GM08714 (cell line): ENCODE measurements at regions not wholly inside any gene's neighbourhood (a gene's known extent, or its start where the extent isn't known, plus 50 kb on each side); places are given as distances from the start of the nearest gene placed in this dataset.
"Not testable (repeated sequence)": the region's sequence is repeated elsewhere in the genome, so short reads cannot be mapped to it uniquely, and the experiment has no call there.

ENCODE experiments used
- H3K4me3 ChIP-seq: fragments of 200-500 bp; sonication (Bioruptor generic); 2 replicates; pipeline ENCODE4 v1.5.1; 2014; ENCODE audit warnings: mild to moderate bottlenecking, low read length, inconsistent platforms
- ZNF274 ChIP-seq: IDR thresholded peaks from 2 replicates; pipeline ENCODE4 v1.6.1; 2012; ENCODE audit warnings: mild to moderate bottlenecking, low read depth, low read length

DNA sequence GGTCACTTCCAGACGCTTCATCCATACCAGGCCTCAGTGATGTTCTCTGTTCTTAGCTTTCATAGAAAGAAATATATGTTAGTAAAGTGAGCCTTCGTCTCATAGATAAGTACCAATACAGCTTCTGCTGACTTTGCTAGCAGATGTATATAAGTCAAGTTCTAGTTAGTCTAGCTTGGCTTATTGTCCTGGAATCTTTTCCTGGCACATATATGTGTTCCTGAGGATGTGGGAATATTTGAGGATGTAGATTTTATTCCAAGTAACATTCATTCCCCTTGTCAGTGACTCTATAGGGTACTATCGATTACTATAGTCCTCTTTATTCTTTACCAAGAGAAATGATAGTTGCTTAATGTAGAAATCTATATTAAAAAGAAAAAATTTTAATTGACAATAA, 135.2 kb upstream of the FAM9C start:
- no peak for TF ChIP-seq ZNF274

DNA sequence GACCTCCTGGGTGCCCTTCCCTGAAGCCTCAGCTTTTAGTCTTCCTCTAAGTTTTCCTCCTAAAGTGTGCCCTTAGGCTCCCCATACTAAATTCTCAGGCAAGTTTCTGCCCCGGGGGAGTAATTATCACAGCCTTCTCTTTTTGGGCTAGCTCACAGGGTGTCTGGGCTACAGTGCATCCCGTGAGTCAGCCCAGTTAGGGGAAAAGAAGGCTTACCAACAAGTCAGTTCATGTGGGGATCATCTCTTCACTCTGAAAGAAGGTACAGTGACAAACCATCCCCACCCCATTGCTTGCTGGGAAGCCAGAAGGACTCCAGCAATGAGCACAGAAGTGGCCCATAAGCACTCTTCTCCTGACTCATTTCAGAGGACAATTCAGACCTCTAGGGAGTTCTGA, 134.7 kb upstream of the FAM9C start:
- H3K4me3 ChIP-seq: no peak overlapping the region
- TF ChIP-seq ZNF274: no peak

More for the DNA sequence above, 135.2 kb upstream of the FAM9C start:
- no peak overlapping the region for H3K4me3 ChIP-seq

DNA sequence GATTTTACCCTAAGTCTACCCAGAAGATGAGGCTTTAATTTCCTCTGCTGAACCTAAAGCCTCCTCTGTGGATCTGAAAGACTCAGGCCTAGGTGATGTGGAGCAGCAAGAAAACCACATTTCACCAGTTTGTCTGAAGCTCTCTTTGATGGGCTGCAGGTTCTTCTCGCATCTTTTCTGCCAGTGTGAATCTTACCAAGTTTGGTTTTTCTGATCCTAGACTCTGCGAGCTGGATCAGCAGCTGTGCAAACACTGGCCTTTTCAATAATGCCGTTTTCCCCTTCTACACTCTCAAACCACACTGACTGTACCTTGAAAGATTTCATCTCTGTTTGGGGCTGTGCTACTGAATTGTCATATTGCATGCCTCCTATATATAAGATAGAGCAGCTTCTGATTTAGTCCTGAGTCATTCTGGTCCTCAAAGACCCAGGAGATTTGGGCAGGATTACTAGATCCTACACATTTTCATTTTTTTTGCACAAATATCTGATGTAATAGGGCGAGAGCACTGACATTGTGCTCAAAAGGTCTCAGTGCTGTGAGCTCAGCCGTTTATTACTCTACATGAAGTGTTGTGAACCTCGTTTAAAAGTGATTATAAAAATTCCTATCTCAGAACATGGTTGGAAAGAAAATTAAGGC, 133.6 kb upstream of the FAM9C start:
- no peak for TF ChIP-seq ZNF274
- H3K4me3 ChIP-seq: no peak overlapping the region

DNA sequence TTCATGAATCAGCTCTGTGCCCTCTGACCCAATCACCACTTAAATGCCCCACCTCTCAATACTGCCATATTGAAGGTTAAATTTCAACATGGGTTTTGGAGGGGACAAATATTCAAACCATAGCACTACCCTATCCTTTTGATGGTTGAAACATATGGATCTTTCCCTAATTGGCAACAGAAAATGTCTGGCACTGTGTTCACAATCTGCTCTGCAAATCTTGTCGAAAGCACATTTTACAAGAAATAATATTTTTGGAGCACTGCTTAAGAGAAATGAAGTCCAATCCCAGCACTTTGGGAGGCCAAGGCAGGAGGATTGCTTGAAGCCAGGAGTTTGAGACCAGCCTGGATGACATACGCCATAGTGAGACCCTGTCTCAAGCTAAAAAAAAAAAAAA, 130.6 kb upstream of the FAM9C start:
- TF ChIP-seq ZNF274: no peak
- H3K4me3 ChIP-seq: no peak overlapping the region

DNA sequence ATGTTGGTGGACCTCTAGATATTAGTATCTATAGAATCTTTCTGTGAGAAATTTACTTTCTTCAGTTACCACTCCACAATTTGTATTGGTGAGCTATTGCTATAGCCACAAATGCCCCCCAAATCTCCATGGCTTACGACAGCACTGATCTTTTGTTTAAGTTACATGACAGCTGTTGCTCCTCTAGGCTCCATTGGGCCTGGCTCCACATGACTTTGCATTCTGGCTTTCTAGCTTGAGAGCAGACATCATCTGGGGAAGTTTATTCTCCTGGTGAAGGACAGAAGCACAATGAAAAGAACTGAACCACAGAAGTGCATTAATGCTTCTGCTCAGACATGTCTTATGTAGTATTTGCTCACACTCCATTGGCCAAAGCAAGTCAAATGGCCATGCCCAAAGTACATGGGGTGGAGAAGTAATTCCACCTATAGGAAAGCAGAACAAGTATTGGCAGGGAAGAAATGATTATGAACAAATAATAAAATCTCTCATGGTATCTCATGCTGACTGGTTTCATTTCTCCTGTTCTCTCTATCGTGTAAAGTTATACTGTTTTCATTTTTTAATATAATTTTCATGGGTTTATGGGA, 126.6 kb upstream of the FAM9C start:
- TF ChIP-seq ZNF274: no peak
- H3K4me3 ChIP-seq: no peak overlapping the region

DNA sequence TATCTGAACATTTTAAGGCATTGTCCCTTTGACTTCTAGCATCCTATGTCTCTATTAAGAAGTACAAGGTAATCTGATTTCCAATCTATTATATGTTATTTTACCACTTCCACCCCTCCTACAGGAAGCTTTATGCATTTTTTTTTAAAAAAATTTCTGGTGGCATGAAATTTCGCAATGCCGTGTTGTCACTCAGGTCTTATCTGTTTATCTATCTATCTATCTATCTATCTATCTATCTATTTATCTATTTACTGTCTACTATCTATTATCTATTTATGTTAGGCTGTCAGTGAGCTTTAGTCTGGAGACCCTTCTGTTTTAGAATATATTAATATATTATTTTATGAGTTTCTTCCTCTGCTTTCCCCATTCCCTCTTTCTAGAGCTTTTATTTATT, 125.3 kb upstream of the FAM9C start:
- no peak for TF ChIP-seq ZNF274
- no peak overlapping the region for H3K4me3 ChIP-seq

DNA sequence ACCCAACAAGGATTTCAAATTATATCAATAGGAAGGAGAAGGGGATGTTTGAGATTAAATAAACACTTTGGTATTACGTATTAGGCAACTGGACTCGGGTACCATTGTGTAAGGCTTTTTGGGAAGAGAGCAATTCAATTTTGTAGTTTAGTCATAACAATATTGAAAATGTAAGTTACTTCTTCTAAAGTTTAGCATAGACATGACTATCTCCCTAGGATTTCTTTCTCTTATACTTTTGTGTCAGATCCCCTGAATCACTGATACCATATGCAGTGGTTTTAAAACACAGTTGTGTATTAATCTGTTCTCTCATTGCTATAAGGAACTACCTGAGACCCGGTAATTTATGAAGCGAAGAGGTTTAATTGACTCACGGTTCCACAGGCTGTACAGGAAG, 123.8 kb upstream of the FAM9C start:
- TF ChIP-seq ZNF274: no peak

DNA sequence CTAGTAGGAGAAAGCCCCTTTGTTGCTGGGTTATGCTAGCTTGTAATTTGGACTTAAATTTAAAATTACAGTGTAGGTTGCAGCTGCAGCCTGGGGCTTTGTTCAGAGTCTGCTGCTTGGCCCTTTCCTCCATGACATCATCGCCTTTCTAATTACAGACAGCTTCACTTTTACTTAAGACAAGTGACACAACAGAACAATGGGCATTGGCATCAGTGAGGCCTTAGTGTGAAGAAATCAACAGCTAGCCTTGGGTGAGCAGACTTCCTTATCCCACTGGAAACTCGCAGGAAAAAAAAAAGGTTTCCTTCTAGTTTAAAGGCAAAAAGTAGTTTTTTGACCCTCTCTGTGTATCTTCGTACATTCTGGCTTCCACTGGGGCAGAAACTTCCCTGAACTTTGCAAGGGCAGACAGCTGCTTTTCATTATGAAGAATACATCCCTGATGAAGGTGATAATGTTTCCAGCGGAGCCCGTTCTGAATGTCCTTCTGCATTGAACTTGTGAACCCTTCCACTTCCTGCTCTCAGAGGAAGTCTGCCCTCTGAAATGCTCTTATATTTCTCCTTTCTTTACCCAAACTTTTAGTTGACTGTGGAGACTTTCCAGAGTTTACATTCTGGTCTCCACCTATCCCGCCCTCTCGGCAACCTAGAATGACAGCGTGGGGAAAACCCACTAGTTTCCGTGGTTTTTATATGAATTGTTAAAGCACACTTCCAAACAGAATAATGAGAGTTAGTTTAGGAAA, 123.2 kb upstream of the FAM9C start:
- no peak overlapping the region for H3K4me3 ChIP-seq
- TF ChIP-seq ZNF274: no peak

More for the DNA sequence above, 123.8 kb upstream of the FAM9C start:
- no peak overlapping the region for H3K4me3 ChIP-seq

DNA sequence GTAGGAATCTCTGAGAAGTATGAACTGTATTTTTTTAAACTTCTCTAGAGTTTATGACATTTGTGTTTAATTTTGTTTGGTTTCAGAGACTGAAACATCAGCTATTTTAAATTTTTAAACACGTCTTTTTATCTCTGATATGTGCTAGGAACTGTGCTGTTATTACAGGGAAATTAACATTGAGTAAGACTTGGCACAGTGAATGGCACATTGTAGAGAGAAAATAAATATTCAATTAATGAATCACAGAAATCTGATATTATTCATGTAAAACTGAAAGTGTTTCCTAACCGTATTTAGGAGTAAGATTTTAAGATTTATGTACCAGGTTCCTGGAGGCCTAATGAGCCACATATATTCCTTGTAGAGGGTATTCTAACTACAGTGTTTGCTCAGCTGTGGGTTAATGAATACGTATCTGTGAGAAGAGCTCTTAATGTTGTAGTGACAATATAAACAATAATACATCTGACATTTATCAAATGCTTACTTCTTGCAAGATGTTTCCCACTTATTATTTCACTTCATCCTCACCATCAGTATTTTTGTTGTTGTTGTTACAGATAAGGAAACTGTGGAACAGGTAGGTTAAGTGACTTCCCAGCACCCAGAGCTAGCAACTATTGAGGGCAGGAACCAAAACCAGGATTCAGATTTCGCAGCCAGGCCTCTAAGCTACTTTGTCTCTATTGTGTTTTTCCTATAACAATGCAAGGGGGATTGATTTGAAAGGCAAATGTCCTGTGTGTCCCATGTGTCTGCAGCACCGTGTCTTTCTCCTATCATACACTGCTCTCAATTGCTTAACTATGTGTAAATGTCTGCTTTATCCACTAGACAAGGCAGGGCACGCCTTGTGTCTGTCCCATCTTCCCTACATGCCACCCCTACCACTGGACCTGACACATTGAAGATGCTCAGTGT, 121.1 kb upstream of the FAM9C start:
- no peak for TF ChIP-seq ZNF274
- H3K4me3 ChIP-seq: no peak overlapping the region

DNA sequence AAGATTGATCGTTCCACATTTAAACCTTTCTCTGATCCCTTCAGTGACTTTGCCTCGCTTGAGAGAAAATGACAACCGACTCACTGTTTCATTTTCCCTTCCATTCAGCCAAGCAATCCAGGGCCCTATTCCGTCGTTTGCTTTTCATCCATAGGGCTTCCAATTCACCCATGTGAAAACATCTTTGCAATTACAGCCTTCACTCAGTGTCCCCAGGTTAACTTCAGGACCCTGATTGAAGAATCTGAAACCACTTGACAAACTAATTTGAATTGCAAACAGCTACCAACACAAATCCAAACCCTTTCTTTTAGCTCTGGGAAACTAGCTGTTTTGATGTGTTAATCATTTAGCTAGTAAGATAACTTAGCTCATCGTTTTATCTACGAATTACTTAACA, 120.2 kb upstream of the FAM9C start:
- peak overlapping the region; percentile 24; the same call in 1 of the 2 replicates for H3K4me3 ChIP-seq

DNA sequence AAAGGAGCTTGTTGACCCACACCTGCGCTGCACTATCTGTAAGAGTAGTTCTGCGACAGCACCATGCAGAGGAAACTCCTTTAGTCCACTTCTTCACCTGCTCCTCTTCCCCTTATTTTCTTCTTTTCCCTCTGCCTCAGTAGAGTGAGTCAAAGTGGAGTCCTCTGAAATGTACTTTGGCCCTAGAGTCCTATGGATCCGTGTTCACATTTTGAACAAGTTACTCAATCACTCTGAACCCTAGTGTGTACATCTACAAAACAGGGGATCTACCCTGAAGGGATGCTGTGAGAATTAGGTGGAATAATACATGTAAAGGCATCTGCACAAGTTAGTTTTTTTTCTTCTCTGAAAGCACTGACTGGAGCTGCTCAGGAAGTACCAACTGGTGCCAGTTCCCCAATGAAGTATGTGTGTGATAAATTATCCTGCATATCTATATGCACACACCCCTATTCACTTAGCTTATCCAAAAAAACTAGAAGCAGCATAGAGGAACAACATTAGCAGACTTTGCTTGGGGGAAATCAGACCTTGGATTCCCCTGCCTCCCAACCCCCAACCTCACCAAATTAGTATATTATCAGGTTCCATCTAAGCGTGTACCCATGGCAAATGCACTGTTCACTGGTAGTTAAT, 118.5 kb upstream of the FAM9C start:
- TF ChIP-seq ZNF274: no peak
- H3K4me3 ChIP-seq: no peak overlapping the region

More for the DNA sequence above, 120.2 kb upstream of the FAM9C start:
- no peak for TF ChIP-seq ZNF274

DNA sequence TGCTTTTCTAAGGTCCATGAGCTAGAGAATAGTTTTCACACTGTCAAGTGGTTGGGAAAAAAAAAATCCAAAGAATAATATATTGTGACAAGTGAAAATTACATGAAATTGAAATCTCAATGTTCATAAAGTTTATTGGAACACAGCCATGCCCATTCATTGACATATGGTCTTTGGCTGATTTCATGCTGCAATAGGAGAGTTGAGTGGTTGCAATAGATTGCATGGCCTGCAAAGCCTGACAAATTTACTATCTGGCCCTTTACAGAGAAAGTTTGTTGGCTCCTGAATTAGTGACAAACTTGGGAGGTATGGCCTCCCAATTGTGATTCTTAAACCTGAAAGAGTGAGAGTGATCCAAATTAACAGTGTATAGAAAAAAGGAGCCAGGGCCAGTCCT, 115.5 kb upstream of the FAM9C start:
- H3K4me3 ChIP-seq: no peak overlapping the region
- TF ChIP-seq ZNF274: no peak

DNA sequence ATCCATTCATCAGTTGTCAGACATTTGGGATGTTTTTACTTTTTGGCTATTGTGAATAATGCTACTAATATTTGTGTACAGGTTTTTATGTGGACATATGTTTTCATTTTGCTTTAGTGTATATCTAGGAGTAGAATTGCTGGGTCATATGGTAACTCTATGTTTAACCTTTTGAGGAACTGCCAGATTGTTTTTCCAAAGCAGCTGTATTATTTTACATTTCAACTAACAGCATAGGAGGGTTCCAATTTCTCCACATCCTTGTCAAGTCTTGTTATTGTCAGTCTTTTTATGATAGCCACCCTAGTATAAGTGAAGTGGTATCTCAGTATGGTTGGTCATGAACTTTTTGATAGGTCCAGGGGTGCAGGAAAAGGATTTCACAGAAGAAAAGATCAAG, 114.5 kb upstream of the FAM9C start:
- TF ChIP-seq ZNF274: no peak
- H3K4me3 ChIP-seq: no peak overlapping the region

DNA sequence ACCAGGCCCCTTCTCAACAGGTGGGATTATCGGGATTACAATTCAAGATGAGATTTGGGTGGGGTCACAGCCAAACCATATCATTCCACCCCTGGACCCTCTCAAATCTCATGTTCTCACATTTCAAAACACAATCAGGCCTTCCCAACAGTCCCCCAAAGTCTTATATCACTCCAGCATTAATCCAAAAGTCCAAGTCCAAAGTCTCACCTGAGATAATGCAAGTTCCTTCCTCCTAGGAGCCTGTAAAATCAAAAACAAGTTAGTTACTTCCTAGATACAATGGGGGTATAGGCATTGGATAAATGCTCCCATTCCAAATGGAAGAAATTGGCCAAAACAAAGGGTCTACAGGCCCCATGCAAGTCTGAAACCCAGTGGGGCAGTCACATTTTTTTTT, 111.1 kb upstream of the FAM9C start:
- H3K4me3 ChIP-seq: not testable (repeated sequence)

DNA sequence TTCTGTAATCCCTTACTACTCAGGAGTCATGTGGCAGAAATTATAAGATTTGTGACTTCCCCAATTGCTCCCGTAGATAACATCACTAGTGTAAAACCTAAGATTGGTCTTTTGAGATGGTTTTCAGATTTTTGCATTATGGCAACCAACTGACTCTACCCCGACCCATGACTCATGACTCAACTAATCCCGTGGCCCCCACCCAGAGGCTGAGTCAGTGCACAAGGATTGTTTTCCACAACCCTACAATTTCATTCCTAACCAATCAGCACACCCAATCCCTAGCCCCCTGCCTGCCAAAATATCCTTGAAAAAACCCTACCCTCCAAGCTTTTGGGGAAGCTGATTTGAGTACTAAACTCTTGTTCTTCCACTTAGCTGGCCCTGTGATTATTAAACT, 109.4 kb upstream of the FAM9C start:
- TF ChIP-seq ZNF274: no peak
- no peak overlapping the region for H3K4me3 ChIP-seq
